Activated naive CD8-positive, alpha-beta T cell treated with anti-CD3 and anti-CD28 coated beads, Interleukin-2, amount 50 U/mL, for 24 hours (primary cell): ENCODE measurements at regions not wholly inside any gene's neighbourhood (a gene's known extent, or its start where the extent isn't known, plus 50 kb on each side); places are given as distances from the start of the nearest gene placed in this dataset.

Experiments
- ATAC-seq: fragments of 150-1000 bp; cut with Tn5 transposase; one replicate; pipeline ENCODE4 v1.10.0; 2021
- DNase-seq: peaks from one replicate; pipeline ENCODE4 v3.0.0; 2021
- H3K27ac Mint-ChIP-seq: one replicate; pipeline ENCODE4 v1.8.0; 2021; ENCODE audit warnings: mild to moderate bottlenecking, mixed read lengths
- H3K27me3 Mint-ChIP-seq: one replicate; pipeline ENCODE4 v1.8.0; 2021; ENCODE audit warnings: mixed read lengths
- H3K36me3 Mint-ChIP-seq: one replicate; pipeline ENCODE4 v1.8.0; 2021; ENCODE audit warnings: low read depth, mixed read lengths
- H3K4me1 Mint-ChIP-seq: one replicate; pipeline ENCODE4 v1.8.0; 2021; ENCODE audit warnings: mixed read lengths
- H3K4me3 Mint-ChIP-seq: one replicate; pipeline ENCODE4 v1.8.0; 2021; ENCODE audit warnings: mild to moderate bottlenecking, moderate library complexity, mixed read lengths
- H3K9me3 Mint-ChIP-seq: one replicate; pipeline ENCODE4 v1.8.0; 2021; ENCODE audit warnings: mixed read lengths

DNA sequence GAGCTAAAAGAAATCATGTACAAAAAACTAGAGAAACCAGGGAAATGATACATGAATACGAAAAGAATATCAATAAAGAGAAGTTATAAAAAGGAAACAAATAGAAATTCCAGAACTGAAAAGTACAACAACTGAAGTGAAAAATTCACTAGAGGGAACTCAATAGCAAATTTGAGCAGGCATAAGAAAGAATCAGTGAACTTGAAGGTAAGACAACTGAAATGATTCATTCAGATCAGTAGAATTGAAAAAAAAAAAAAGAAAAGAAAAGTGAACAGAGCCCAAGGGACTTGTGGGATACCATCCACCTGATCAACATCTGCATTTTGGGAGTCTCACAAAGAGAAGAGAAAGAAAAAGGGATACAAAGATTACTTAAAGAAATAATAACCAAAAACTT lies 78.3 kb downstream of the HHEX start:
- Mint-ChIP-seq H3K36me3 (no peaks in the 10 kb centered on the region), H3K27me3 (peaks cover 13% of the 10 kb centered on the region), H3K27ac (no peak overlapping the region), H3K4me1 (no peaks in the 10 kb centered on the region), H3K4me3 (no peak overlapping the region), H3K9me3 (peaks cover 10% of the 10 kb centered on the region)
- ATAC-seq = no peak
- no peak for DNase-seq

- H3K27ac Mint-ChIP-seq = no peak overlapping the region
- ATAC-seq (no peak), DNase-seq (no peak)
- H3K4me3 Mint-ChIP-seq = no peak overlapping the region
- H3K4me1 Mint-ChIP-seq = no peaks in the 10 kb centered on the region
- H3K9me3 Mint-ChIP-seq = no peaks in the 10 kb centered on the region
- H3K27me3 Mint-ChIP-seq = peaks cover 9% of the 10 kb centered on the region
- H3K36me3 Mint-ChIP-seq = no peaks in the 10 kb centered on the region
Observed at GRCh38 chr10:92773776-92774175, 74.5 kb upstream of the EXOC6 start.

- Mint-ChIP-seq H3K27ac (no peak overlapping the region), H3K9me3 (no peaks in the 10 kb centered on the region), H3K36me3 (no peaks in the 10 kb centered on the region), H3K4me1 (no peaks in the 10 kb centered on the region), H3K27me3 (peaks cover 9% of the 10 kb centered on the region), H3K4me3 (no peak overlapping the region)
- no peak for DNase-seq
- ATAC-seq = no peak
Observed at GRCh38 chr10:92778091-92778490, 70.2 kb upstream of the EXOC6 start.

DNA sequence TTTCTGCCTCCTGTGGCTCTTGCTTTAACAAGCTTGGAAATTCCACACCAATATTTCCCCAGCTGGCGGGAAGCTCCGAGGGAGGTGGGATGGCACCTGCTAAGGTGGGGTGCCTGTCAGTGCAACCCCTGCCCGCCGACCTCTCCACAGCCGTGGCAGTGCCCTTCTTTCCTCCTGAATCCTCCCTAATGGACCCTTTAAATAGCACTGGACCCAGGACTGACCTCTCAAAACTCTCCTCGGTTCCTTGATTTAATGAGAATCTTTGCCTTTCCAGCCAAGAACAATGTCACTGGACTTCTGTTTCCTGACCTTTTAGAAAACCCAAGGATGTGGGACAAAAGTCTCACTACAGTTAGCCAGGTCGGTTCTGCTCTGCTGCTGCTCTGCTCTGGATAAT lies 63.2 kb upstream of the EXOC6 start:
- Mint-ChIP-seq H3K9me3 (no peaks in the 10 kb centered on the region), H3K27me3 (peaks cover 2% of the 10 kb centered on the region), H3K36me3 (no peaks in the 10 kb centered on the region), H3K4me1 (peaks cover 2% of the 10 kb centered on the region), H3K4me3 (no peak overlapping the region), H3K27ac (no peak overlapping the region)
- ATAC-seq (no peak), DNase-seq (no peak)

DNA sequence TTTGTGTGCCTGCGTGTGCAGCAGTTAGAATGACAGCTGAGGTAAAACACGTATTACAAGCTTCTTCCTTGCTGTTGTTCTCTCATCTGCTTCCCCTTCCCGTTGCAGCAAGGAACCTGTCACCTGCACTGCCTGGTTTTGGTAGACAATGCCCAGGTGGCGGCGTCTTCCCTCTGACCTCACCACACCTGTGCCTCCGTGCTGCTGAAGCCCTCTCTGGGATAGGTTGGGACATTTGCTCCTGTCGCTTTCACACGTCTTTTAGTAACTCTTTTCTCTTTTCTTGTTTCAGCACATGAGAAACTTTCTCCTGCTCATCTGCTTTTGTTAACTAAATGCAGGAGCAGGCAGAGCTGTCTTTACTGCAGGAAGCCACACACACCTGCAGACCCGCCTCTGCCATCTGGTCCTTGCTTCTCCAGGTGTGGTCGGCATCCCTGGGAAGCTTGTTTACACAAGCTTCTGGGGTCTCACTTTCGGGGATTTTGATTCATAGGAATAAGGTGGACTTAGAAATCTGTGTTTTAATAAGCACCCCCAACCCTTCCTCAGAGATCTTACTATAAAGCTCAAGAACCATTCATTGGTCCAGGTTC lies 60.7 kb upstream of the EXOC6 start:
- ATAC-seq (no peak), DNase-seq (no peak)
- Mint-ChIP-seq H3K4me1 (peaks cover 7% of the 10 kb centered on the region), H3K9me3 (no peaks in the 10 kb centered on the region), H3K27me3 (peaks cover 7% of the 10 kb centered on the region), H3K27ac (no peak overlapping the region), H3K4me3 (no peak overlapping the region), H3K36me3 (no peaks in the 10 kb centered on the region)

DNA sequence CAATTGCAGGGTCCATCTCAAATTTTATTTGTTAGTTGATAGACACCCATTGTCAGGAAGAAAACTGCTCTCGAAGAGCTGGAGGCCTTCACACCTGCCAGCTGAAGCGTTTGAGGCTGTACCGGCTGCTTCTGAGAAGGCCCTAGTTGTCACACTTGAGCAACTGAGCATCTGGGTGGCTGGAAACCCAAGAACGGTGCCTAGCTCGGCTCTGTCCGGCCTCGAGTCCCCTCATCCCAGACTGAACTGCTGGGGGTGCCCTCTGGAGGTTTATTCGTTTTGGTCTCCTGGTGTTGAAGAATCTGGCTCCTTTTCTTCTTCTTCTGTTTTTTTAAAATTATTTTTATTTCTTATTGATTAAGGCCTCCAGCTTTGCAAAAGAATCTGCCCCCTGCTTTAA lies 59.3 kb upstream of the EXOC6 start:
- Mint-ChIP-seq H3K27ac (no peak overlapping the region), H3K9me3 (no peaks in the 10 kb centered on the region), H3K27me3 (peaks cover 10% of the 10 kb centered on the region), H3K4me1 (peaks cover 7% of the 10 kb centered on the region), H3K4me3 (no peak overlapping the region), H3K36me3 (no peaks in the 10 kb centered on the region)
- ATAC-seq (no peak), DNase-seq (no peak)

DNA sequence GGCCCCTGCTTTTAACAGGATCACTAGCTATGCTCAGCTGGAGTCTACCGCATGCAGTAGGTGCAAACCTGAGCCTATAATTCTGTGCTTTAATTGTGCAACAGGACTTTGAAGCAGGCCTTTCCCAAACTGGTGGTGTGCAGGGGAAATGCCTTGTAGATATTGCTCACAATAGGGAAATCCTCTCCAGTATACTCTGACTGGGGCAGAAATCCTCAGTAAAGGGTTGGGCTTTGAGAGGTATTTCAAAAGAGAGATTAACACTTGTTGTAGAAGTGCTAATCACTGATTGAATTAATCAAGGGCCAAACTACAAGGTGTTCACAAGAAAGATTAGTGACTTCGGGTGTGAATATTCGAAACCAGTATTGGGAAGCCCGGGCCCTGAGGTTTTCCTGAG lies 58.5 kb upstream of the EXOC6 start:
- no peak for ATAC-seq
- Mint-ChIP-seq H3K36me3 (no peaks in the 10 kb centered on the region), H3K4me3 (no peak overlapping the region), H3K27me3 (peaks cover 10% of the 10 kb centered on the region), H3K4me1 (peaks cover 7% of the 10 kb centered on the region), H3K27ac (no peak overlapping the region), H3K9me3 (no peaks in the 10 kb centered on the region)
- DNase-seq = no peak

- no peak overlapping the region for H3K4me3 Mint-ChIP-seq
- no peak overlapping the region for H3K27ac Mint-ChIP-seq
- peaks cover 10% of the 10 kb centered on the region for H3K27me3 Mint-ChIP-seq
- ATAC-seq (no peak), DNase-seq (no peak)
- no peaks in the 10 kb centered on the region for H3K9me3 Mint-ChIP-seq
- H3K4me1 Mint-ChIP-seq = peaks cover 7% of the 10 kb centered on the region
- H3K36me3 Mint-ChIP-seq = no peaks in the 10 kb centered on the region
Observed at GRCh38 chr10:92790440-92790839, 57.9 kb upstream of the EXOC6 start.

DNA sequence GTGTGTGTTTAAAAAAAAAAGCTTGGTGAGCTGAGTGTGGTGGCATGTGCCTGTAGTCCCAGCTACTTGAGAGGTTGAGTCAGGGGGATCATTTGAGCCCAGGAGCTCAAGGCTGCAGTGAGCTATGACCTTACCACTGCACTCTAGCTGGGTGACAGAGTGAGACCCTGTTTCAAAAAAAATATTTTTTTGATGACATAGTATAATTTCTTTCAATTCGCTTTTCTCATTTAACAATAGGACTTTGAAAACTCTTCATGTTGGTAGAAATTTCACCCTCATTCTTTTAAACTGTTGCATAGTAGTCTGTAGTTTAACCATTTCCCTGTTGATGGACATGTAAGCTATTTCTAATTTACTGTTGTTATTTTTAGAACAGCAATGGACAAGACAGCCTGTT lies 55.7 kb upstream of the EXOC6 start:
- H3K4me1 Mint-ChIP-seq = peaks cover 7% of the 10 kb centered on the region
- H3K27me3 Mint-ChIP-seq = peaks cover 14% of the 10 kb centered on the region
- no peak overlapping the region for H3K4me3 Mint-ChIP-seq
- no peak overlapping the region for H3K27ac Mint-ChIP-seq
- ATAC-seq (no peak), DNase-seq (no peak)
- no peaks in the 10 kb centered on the region for H3K36me3 Mint-ChIP-seq
- peaks cover 3% of the 10 kb centered on the region for H3K9me3 Mint-ChIP-seq
